Choroid plexus epithelial cell (primary cell): ENCODE measurements at regions not wholly inside any gene's neighbourhood (a gene's known extent, or its start where the extent isn't known, plus 50 kb on each side); places are given as distances from the start of the nearest gene placed in this dataset.
"Not testable (repeated sequence)": the region's sequence is repeated elsewhere in the genome, so short reads cannot be mapped to it uniquely, and the experiment has no call there.

Experiments
- DNase-seq: peaks from one replicate; pipeline ENCODE4 v3.0.0-alpha.2; 2010; ENCODE audit warnings: low read depth
- H3K4me3 ChIP-seq: 2 replicates; pipeline ENCODE4 v1.5.1; 2011; ENCODE audit warnings: low read depth, mild to moderate bottlenecking, control low read depth, low read length, moderate library complexity
- CTCF ChIP-seq: conservative IDR thresholded peaks from 2 replicates; pipeline ENCODE4 v1.5.1; 2011; ENCODE audit warnings: low read depth, mild to moderate bottlenecking, control low read depth, inconsistent platforms, low read length, moderate library complexity

GRCh38 chr13:66237411-66238062, 992.6 kb downstream of the PCDH9 start:
- peak; percentile 9 for DNase-seq
- TF ChIP-seq CTCF, result peak; percentile 9
- no peak overlapping the region for H3K4me3 ChIP-seq

GRCh38 chr13:66234159-66234558, 996.0 kb downstream of the PCDH9 start:
- no peak overlapping the region for H3K4me3 ChIP-seq
- TF ChIP-seq CTCF, result no peak
- DNase-seq, result no peak

DNA sequence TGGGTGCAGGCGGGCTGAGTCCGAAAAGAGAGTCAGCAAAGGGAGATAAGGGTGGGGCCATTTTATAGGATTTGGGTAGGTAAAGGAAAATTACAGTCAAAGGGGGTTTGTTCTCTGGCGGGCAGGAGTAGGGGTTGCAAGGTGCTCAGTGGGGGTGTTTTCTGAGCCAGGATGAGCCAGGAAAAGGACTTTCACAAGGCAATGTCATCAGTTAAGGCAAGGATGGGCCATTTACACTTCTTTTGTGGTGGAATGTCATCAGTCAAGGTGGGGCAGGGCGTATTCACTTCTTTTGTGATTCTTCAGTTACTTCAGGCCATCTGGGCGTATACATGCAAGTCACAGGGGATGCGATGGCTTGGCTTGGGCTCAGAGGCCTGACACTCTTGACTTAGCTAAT, 998.2 kb downstream of the PCDH9 start:
- DNase-seq, result not testable (repeated sequence)

DNA sequence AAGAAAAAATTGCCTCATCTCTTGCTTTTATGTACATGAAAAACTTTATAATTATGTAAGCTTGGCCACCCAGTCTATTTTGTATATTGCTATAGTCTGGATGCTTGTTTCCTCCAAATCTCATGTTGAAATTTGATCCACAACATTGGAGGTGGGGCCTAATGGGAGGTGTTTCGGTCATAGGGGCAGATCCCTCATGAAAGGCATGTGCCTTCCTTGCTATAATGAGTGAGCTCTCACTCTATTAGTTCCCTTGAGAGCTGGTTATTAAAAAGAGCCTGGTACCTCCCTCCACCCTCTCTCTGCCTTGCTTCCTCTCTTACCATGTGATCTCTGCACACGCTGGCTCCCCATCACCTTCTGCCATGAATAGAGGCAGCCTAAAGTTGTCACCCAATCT, 1005.1 kb downstream of the PCDH9 start:
- H3K4me3 ChIP-seq, result no peak overlapping the region
- TF ChIP-seq CTCF, result no peak
- DNase-seq, result no peak

More for the DNA sequence above, 998.2 kb downstream of the PCDH9 start:
- not testable (repeated sequence) for H3K4me3 ChIP-seq

DNA sequence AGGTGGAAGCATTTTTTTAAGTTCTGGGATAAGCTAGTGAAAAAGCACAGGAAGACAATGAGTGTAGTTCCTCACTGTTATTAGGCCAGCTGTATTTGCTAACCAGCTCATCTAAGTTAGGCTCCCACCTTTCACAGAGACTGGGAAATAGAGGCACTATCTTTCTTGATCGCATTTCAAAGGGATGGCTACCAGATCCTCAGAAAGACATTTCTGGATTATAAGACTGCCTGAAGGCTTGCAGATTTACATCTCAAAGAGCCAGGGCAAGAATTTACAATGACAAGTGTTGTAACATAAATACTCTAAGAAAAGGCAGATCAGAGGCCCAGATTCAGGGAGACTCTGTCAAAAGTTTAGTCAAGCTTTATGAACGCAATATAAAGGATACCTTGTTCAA, 1005.5 kb downstream of the PCDH9 start:
- no peak for TF ChIP-seq CTCF
- DNase-seq, result no peak

DNA sequence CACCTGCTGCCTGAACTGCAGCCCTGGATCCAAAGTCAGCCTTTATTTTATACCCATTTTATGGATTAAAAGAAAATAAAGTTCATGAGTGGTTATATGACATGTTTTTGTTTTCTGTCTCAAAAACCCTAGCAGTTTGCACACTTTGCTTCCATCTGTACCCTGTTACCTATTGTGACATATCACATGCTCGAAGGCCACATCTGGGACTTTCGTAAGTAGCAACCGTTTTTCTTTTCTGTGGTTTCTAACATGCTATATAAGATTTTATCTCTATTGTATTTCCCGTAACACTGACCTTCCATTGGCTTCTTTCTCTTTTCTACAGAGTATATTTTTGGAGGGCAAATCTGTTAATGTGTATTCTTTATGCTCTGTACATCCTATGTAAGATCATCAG, 1007.2 kb downstream of the PCDH9 start:
- H3K4me3 ChIP-seq, result no peak overlapping the region
- no peak for TF ChIP-seq CTCF
- no peak for DNase-seq

More for the DNA sequence above, 1005.5 kb downstream of the PCDH9 start:
- H3K4me3 ChIP-seq, result no peak overlapping the region

DNA sequence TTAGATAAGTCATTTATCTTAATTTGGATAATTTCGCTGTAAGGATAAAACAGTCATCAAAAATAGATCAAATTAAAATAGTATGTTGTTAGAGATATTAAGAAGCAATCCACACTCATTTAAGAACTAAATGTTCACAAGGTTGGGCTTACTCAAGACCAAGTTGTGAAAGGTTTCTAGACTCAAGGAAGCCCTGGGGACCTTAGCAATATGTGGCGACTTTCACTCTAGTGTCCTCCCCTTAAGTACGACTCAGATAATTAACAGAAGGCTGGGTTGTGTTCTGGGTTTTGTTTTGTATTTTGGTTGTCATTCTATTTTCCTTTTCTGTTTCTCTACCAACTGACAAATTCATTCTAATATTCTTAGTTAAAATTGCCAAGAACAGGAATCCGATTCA, 1008.0 kb downstream of the PCDH9 start:
- no peak overlapping the region for H3K4me3 ChIP-seq
- TF ChIP-seq CTCF, result no peak

More for the DNA sequence above, 1008.0 kb downstream of the PCDH9 start:
- no peak for DNase-seq
